ENCODE measurements at regions not wholly inside any gene's neighbourhood (a gene's known extent, or its start where the extent isn't known, plus 50 kb on each side); places are given as distances from the start of the nearest gene placed in this dataset.

DNA sequence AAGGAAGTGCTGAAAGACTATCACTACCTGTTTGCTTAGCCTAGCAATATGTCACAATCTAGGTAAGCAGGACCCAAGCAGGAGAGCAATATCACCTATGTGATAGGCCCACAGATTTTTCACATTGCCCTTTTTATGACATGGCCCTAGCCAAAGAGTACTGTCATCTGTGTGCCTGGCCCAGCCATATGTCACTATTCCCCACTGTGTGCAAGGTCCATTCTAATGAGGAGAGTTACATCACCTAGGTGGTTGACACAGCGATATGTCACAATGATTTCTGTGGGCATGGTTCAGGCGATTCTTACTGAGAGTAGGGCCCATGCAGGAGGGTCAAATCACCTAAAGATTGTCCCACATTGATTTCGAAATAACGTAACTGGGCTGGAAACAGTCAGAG, 967.7 kb upstream of the AMELY start:
- TF ChIP-seq POLR2AphosphoS5 (IDR thresholded peaks at IDR 0.05) (no peak), POLR2A (IDR thresholded peaks at IDR 0.05) (no peak)
- TF ChIP-seq, protein P1, sequence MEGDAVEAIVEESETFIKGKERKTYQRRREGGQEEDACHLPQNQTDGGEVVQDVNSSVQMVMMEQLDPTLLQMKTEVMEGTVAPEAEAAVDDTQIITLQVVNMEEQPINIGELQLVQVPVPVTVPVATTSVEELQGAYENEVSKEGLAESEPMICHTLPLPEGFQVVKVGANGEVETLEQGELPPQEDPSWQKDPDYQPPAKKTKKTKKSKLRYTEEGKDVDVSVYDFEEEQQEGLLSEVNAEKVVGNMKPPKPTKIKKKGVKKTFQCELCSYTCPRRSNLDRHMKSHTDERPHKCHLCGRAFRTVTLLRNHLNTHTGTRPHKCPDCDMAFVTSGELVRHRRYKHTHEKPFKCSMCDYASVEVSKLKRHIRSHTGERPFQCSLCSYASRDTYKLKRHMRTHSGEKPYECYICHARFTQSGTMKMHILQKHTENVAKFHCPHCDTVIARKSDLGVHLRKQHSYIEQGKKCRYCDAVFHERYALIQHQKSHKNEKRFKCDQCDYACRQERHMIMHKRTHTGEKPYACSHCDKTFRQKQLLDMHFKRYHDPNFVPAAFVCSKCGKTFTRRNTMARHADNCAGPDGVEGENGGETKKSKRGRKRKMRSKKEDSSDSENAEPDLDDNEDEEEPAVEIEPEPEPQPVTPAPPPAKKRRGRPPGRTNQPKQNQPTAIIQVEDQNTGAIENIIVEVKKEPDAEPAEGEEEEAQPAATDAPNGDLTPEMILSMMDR (IDR thresholded peaks at IDR 0.05 in 8 of 11, conservative IDR thresholded peaks at IDR 0.05 in 3 of 11) = no peak
- intact Hi-C loops (cut with DNase I; ENCODE audit: low total_unique reads) = no loop called here

DNA sequence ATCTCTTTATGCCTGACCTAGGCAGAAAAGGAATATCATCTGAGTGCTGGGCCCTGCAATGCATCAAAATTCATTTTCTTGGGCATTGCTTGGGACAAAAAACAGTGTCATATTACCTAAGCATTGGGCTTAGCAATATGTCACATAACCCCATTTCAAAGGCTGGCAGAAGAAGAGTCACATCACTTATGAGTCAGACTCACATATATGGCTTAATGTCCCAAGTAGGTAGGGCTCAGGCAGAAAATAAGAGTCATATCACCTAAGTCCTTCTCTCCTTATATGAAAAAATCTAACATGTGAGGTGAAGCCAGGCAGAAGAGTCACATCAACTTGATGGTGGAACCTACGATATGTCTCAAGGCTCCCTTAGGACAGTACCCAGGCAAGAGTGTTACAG, 967.2 kb upstream of the AMELY start:
- intact Hi-C loops (cut with DNase I; ENCODE audit: low total_unique reads) = no loop called here
- Histone ChIP-seq H3K27me3 (replicated peaks in 1 of 7) (no peaks in the 10 kb centered on the region), H3K4me1 (no peaks in the 10 kb centered on the region), H3K27ac (no peak overlapping the region), H3K4me3 (no peak overlapping the region), H3K9me3 (no peaks in the 10 kb centered on the region), H3K36me3 (no peaks in the 10 kb centered on the region)
- TF ChIP-seq POLR2AphosphoS5 (IDR thresholded peaks at IDR 0.05) (no peak), POLR2A (IDR thresholded peaks at IDR 0.05) (no peak)
- TF ChIP-seq, protein P1 (IDR thresholded peaks at IDR 0.05 in 8 of 11, conservative IDR thresholded peaks at IDR 0.05 in 3 of 11) = no peak
- WGBS, 5 donors = 61 to 94% methylated on average over 1 of the region's 1 CpG; no CpG with 5 or more reads in 3 of the 5 donors
- DNase-seq = no peak

More for the DNA sequence above, 967.7 kb upstream of the AMELY start:
- Histone ChIP-seq H3K4me3 (no peak overlapping the region), H3K27me3 (replicated peaks in 1 of 7) (no peaks in the 10 kb centered on the region), H3K27ac (no peak overlapping the region), H3K9me3 (no peaks in the 10 kb centered on the region), H3K4me1 (no peaks in the 10 kb centered on the region), H3K36me3 (no peaks in the 10 kb centered on the region)
- DNase-seq = no peak
- 67 to 100% (median 94%) methylated on average over 2 to 4 of the region's 4 CpGs; no CpG with 5 or more reads in 2 of the 5 donors for WGBS, 5 donors

DNA sequence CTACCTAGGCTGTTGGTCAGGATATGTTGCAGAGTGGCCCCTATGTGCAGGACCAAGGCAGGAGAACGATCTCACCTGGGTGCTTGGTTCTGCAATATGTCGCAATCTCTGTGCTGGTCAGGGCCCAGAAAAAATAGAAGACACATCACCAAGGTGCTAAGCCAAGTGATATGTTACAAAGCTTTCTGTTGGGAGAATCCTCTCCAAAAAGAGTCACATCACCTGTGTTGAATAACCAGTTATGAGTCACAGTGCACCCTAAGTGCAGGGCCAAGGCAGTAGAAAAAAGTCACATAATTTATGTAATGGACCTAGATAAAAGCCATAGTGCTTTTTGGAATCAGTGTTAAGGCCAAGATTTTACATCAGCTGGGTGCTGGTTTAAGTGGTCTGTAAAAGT, 965.9 kb upstream of the AMELY start:
- Histone ChIP-seq H3K4me1 (no peaks in the 10 kb centered on the region), H3K4me3 (no peak overlapping the region), H3K9me3 (no peaks in the 10 kb centered on the region), H3K36me3 (no peaks in the 10 kb centered on the region), H3K27ac (no peak overlapping the region), H3K27me3 (replicated peaks in 1 of 7) (no peaks in the 10 kb centered on the region)
- TF ChIP-seq, protein P1 (IDR thresholded peaks at IDR 0.05 in 8 of 11, conservative IDR thresholded peaks at IDR 0.05 in 3 of 11) = no peak
- TF ChIP-seq POLR2A (IDR thresholded peaks at IDR 0.05) (no peak), POLR2AphosphoS5 (IDR thresholded peaks at IDR 0.05) (no peak)
- intact Hi-C loops (cut with DNase I; ENCODE audit: low total_unique reads) = no loop called here
- DNase-seq = no peak
- WGBS, 5 donors = 90 to 100% (median 91%) methylated on average over 2 of the region's 2 CpGs; no CpG with 5 or more reads in 2 of the 5 donors

DNA sequence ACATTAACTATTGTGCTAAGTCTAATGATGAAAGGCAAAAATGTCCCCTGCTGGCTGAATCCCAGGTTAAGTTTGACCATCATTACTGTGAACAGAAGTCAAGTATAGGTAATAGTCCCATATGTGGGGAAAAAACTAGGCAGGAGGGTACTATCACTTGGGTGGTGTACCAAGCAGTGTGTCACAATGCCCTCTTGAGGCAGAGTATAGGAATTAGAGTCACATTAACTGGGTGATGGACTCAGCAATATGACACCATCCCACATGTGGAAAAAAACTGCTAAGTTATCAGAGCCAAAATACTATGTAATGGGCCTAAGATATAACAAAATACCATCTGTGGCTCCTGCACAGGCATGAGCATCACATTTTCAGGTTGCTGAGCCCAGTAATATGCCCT, 962.5 kb upstream of the AMELY start:
- Histone ChIP-seq H3K36me3 (no peaks in the 10 kb centered on the region), H3K4me3 (no peak overlapping the region), H3K27ac (no peak overlapping the region), H3K27me3 (replicated peaks in 1 of 7) (no peaks in the 10 kb centered on the region), H3K4me1 (no peaks in the 10 kb centered on the region), H3K9me3 (no peaks in the 10 kb centered on the region)
- TF ChIP-seq POLR2A (IDR thresholded peaks at IDR 0.05) = no peak
- TF ChIP-seq, protein P1 (IDR thresholded peaks at IDR 0.05 in 8 of 11, conservative IDR thresholded peaks at IDR 0.05 in 3 of 11) = peak in 3 of 11 experiments; percentile 13 to 24 (median 15)
- intact Hi-C loops (cut with DNase I; ENCODE audit: low total_unique reads) = no loop called here
- DNase-seq = no peak
